ENCODE measurements at regions not wholly inside any gene's neighbourhood (a gene's known extent, or its start where the extent isn't known, plus 50 kb on each side); places are given as distances from the start of the nearest gene placed in this dataset.
"Not testable (repeated sequence)": the region's sequence is repeated elsewhere in the genome, so short reads cannot be mapped to it uniquely, and the experiment has no call there.

DNA sequence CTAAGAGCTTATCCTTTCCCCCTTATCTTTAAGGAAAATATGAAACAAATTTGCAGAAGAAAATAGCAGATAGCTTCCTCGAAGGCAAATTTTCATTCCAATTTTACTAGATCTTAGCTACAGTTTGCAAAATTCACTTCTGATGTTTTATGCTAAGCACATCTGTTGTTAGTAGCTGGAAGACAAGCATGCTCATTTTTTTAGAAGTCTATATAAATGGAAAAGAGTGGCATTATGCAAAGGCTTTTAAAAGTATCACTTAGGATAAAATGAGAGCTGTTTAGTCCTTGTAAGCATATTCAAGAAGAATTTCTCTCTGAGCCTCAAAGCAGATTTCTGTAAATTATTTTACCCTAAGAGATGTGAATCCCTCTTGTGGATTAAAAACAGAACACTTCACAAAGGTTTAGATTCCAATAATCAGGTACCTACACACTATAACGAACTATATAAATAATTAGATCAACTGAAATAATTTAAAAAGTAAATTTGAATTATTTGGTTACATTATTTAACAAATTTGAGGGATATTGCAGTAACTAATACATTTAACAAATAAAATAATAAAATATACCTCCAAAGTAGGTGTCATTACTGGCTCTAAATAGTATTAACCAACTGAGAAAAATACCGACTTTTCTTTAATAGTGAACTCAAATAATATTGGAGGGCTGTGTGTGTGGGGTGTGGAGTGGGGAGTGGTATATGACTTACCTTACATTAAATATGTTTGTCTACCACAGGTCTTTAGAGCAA, 307.1 kb downstream of the SEMA3D start:
- no peak for DNase-seq

DNA sequence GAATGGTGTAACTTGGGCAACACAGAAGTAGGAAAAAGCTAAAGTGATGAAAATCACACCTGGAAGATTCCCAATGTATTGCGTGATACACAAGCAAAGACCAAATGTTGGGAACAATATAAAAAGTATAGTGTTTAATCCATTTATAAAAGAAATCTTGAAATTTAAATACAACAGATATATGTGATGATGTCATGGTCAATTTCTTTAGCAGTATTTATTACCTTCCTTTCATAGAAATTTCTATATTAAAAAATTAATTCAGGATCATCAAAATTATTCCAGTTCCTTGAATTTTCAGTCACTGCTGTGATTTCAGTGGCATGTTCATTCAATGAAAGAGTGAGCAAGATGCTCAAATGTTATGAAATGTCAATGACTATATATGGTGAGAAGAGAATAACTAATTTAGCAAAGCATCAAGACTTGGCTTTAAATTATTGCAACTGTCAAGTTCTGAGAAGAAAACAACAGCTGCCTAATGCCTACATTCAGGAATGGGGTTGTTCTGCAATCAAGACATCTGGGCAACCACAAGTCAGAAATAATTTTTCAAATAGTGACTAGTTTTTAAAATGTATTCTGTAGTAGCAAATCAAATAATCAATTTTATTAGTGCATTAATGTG, 308.8 kb downstream of the SEMA3D start:
- DNase-seq = no peak

DNA sequence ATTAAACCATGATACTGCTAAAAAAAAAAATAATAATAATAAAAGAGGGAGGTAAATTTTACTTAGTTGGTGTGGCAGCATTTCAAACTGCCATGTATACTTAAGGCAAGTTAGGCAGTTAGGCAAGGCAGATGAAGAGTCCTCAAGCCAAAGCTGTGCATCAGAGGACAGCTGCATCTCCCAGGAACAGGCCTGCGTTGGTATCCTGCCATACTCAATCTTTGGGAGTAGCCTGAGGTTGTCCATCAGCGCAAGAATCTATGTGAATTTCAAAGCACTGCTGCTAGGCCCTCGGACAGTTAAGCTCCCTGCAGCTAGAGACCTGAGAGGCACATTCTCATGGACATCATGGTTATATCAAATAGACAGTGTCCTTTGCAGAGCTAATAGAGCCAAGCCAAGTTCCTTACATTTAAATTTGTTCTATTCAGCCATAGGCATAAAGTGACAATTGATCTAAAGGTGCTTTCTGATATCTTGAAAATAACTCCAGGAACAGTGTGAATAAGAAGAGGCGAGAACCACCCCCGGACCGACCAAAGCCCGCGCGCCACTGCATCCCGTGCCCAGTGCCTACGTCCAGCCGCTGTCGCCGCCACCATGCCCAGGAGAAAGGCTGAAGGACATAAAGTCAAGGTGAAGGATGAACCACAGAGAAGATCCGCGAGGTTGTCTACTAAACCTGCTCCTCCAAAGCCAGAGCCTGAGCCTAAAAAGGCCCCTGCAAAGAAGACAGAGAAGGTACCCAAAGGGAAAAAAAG, 310.6 kb downstream of the SEMA3D start:
- DNase-seq = no peak

DNA sequence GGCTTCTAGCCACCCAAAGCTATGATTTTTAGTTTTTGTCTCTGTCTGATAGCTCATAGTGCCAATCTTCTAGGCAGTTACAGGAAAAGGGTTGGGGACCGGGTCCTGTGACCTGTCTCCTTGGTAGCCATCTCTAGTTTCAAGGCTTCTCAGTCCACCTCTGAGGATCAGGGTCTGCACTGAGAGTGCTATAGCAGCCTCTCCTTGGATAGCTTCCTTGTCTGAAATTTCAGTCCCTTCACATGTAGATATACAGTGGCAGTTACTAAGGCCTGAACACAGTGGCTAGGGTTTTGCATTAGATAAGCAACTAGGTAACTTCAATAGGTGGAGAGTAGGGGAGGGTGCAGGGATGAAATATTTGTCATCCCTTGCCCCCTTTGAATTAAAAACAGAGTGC, 321.3 kb downstream of the SEMA3D start:
- DNase-seq = no peak

DNA sequence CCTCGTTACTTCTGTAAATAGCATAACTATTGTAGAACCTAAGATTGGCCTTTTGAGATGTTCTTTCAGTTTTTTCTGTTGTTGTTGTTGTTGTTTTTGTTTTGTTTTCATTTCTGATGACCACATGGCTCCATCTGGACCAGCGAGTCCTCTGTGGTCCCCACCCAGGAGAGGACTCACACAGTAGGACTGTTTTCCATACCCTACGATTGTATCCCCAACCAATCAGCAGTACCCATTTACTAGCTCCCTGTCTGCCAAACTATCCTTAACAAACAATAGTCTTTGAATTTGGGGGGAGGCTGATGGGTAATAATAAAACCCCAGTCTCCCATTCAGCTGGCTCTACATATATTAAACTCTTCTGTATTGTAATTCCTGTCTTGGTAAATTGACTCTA, 329.5 kb downstream of the SEMA3D start:
- DNase-seq = no peak

DNA sequence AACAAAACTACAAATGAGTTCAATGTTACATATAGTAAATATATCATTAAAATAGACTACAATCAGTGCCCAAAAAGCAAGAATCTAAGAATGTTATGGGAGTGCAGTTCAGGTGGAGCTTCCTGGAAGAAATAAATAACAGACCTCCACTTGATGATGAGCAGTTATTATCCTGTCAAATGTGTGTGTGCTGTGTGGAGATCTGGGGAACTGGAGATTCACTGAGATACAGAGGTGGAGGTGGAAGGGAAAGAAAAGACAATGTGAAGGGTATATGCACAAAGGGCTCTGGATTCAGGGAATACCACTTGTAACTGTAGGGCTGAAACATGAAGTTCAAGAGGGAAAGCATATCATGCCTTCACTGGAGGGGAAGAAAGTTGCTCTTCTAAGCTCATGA, 331.1 kb downstream of the SEMA3D start:
- no peak for DNase-seq

DNA sequence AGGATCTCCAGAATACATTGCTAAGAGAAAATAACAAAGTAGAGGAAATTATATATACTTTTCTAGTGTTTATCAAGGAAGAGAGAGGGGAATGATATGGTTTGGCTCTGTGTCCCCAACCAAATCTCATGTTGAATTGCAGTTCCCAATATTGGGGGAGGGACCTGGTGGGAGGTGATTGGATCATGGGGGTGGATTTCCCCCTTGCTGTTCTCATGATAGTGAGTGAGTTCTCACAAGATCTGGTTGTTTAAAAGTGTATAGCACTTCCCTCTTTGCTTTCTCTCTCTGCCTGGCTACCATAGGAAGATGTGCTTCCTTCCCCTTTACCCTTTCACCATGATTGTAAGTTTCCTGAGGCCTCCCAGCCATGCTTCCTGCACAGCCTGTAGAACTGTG, 337.9 kb downstream of the SEMA3D start:
- not testable (repeated sequence) for DNase-seq

DNA sequence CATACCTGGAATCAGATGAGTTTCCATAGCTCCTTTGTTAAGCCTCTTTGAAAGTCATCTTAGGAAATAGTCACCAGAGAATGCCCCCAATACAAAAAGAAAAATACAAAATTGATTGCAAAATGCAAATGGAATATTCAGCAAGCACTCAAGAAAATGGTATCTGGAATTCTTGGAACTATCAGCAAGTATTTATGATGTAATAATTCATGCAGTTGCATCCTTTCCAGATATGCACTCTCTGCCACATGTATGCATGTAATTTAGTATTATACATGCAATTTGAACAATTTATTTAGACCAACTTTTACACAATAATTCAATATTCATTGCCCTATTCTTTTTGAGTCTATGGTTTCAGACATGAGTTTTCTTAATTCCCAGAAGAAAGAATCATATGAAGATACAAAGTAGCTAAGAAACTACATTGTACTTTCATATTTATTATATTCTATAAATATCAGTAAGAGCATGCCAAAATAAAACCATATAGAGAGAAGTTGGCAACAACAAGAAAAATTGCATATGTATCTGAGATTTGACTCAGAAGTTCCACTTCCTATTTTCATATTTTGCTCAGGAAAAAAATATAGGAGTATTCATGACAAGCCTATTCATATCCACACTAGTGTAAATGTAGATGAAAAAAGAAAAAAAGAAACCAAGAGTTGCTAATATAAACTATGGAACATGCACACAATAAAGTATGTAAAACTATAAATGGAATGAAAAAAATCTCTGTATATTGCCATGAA, 338.5 kb downstream of the SEMA3D start:
- no peak for DNase-seq

DNA sequence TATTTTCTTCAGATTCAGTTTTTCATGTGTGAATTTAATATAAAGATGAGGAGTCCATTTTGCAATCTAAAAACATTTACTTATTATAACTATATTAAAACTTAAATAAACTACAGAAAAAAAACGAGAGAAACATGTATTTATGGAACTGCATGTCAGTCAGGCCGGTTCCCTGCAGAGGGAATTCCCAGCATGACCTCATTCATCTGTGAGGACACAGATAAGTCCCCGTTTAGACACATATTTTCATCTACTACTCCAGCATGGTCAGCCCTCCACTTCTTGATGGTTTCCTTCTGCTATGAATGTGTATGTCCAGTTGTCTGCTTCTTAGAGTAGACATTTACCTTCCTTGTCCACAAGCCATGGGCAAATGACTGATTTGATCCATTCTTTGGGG, 339.1 kb downstream of the SEMA3D start:
- DNase-seq = no peak

DNA sequence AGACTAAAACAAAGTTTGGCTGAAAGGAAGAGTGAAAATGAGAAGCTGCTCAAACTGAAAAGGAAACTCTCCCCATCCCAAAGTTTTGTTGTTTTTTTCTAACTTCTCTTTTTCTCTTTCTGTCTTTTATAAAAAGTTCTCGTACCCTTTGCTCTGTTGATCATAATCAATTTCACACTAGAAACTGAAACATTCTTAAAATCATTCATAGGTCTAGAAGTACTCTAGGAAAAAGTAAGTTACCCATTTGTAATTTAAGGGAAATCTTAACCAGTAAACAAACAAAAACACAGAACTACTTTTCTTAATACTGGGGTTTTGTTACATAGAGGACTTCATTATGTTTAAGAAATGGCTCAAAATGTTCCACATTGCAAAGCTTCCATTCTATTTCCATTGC, 339.8 kb downstream of the SEMA3D start:
- DNase-seq = no peak

DNA sequence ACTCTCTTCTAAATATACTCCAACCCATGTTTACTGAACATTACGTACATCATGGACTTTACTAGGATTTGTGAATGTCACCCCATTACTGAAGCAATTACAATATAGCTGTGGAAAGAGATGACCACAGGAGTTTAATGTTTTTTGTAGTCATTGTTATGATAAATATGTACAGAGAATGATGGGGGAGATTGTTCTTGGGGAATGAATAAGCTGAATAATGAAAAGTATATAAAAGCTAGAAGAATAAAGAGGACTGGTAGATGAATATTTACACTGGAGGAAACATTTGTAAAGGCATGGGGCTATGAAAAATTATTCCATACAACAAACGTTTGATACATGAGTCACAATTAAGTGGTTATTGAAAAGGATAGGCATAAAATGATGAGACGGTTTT, 340.9 kb downstream of the SEMA3D start:
- DNase-seq = no peak

DNA sequence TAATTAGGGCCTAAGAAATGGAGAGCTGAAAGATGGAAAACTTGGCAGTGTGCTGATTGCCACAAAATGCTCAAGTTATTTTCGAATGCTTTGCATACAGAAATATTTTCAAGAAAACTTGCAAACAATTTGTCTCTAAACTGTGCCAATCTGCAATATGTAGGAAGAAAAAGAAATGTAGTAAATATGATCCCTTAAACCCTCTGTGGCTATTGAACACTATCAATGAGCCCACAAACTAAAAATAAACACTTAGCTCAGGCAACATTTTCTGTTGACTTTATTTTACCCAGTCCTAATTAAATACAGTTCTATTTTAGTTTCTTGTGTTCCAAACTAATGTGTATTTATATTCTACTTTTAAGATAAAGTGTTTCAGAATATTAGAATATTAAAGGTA, 342.1 kb downstream of the SEMA3D start:
- DNase-seq = no peak

DNA sequence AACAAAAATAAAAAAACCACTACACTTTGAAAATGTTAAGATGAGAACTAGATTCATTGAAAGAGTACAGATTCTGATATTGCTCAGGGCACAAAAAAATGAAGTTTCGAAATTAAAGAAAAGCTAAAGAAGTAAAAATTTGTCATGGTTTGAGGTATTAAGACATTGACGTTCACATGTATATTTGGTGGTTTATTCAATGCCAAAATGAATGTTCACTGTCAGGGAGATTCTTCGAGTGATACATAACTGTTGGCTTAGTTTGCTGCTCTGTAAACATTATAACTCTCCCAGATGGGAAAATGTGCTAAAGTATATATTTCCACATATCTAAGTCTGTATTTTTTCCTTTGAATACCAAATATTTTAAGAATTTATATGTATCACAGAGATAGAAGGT, 345.0 kb downstream of the SEMA3D start:
- no peak for DNase-seq

DNA sequence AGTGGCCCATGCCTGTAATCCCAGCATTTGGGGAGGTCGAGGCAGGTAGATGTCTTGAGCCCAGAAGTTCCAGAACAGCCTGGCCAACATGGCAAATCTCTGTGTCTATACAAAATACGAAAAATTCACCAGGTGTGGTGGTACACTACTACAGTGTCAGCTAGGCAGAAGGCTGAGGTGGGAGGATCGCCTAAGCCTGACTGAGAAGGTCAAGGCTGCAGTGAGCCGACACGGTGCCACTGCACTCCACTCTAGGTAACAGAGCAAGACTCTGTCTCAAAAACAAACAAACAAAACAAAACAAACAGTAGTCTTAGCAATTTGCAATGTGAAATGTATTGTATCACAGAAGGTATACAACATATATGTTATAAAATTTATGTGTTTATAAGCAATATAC, 348.0 kb downstream of the SEMA3D start:
- no peak for DNase-seq

DNA sequence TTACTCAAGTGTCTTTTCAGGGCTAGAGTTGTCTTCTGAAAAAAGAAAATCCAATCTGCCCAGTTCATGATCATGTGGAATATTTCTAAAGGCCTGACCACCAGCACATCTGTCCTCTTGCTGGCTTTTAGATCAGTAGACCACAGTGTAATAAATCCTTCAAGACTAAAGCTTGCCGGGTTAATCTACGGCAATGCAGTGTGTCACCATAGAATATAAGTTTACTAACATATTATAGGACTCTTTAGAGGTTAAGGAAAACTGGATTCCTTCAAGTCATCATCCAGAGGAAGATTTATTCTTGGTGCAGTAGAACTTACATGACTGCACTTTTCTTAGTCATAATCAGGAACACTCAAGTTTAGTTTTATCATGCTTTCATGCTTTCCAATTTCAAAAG, 349.5 kb downstream of the SEMA3D start:
- no peak for DNase-seq

DNA sequence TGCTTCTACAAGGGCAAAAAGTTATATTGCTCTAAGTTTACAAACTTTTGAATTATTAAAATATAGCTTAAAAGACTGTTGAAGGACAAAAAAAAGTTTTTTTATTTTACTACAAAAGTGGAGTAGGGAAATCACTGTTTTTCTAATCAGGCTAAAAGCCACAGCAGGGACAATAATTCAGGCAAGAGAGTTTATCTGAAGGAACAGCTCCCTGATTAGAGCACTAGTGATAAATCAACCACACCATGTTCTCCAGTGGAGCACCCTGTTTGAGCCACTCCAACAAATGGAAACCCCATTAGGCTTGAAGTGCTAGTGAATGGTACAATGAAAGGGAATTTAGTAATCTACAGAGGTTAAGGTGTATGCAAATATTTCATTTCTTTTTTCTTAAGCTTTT, 357.1 kb downstream of the SEMA3D start:
- DNase-seq = no peak

DNA sequence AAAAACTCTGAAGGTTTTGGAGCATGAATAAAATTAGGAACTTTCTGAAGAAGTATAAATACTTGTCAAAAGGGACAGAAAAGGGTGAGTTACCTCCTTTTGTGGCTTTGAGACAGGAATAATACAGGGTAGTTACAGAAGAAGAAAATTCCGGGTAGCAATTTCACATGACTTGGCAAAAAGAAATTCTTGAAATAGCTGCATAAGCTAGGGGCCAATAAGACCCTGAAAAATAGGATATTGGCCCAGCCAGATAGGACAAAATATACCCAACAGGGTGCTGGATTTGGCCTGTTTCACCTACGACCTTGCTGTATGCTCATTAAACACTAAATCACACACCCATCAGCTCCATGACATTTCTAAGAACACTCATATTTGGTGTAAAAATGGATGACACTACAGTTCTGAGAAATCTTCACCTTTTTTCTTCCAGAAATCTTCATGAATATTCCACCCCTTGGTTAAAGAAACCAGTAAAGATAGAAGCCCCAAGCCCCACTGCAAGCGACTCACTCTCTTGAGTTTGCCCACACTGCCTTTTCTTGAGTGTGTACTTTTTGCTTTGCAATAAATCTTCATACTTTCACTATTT, 362.7 kb downstream of the SEMA3D start:
- no peak for DNase-seq

DNA sequence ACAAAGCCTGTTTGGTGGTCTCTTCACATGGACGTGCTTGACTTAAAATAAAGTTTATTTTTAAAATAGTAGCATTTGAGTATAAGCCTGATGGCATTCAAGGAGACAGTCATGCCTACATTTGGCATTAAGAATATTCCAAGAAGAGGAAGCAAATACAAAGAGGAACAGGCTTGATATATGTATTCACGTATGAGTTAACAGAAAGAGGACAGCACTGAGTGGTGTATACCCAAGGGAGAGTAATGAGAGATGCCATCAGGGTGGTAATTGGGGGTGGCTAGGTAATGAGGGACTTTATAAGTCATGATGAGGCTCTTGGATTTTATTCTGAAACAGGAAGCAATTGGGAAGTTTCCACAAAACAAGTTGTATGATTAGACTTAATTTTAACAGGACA, 363.3 kb downstream of the SEMA3D start:
- no peak for DNase-seq

DNA sequence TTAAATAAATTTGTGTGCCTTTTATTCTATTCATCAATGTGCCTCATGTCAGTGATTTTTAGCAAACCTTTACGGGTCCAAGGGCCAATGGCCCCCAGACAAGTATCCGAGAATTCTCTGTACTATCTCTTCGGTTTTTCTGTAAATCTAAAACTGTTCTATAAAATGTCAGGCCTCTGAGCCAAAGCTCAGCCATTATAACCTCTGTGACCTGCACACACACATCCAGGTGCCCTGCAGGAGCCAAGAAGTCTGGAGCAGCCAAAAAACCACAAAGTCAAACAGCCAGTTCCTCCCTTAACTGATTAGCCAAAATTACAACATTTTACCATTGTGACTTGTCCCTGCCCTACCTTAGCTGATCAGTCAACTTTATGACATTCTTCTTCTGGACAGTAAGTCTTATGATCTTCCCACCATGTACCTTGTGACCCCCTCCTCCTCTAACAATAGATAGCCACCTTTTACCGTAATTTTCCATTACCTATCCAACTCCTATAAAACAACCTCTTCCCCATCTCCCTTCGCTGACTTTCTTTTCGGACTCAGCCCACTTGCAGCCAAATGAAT, 363.8 kb downstream of the SEMA3D start:
- DNase-seq = no peak

DNA sequence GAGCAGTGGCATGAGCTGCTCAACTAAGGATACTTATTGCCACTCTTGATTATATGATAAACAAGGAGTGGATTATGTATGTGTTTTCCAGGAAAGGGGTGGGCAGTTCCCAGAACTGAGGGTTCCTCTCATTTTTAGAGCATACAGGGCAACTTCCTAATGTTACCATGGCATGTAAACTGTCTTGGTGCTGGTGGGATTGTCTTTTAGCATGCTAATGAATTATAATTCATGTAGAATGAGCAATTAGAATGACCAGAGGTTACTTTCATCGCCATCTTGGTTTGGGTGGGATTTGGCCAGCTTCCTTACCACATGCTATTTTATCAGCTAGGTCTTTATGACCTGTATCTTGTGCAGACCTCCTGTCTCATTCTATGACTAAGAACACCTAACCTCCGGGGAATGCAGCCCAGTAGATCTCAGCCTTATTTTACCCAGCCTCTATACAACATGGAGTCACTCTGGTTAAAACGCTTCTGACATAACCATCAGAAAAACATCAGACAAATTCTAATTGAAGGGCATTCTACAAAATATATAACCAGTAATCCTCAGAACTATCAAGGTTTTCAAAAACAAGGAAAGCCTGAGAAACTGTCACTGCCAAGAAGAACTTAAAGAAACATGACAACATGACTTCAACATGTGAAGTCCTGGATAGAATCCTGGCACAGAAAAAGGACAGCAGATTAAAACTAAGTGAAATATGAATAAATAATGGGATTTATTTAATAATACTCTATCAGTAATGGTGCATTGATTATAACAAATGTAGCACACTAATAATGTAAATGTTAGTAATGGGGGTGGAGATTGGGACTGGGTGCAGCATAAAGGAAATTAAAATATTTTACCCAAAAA, 365.0 kb downstream of the SEMA3D start:
- no peak for DNase-seq

DNA sequence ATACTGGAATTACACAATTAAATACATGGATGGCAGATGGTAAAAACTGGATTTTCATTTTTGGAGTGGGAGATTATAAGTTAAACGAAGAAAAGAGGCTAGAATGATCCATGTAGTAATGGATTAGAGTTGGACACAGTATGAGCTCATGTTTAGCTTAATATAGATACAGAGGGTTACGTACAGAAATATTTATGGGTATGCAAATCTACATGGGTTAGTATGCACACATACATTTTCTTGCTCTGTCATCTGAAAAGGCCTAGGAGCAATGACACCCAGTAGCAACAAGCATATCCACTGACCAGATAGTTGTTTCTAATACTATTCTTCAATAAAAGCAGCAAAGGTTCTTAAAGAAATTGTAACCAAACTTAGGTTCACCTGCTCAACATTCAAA, 366.4 kb downstream of the SEMA3D start:
- no peak for DNase-seq

DNA sequence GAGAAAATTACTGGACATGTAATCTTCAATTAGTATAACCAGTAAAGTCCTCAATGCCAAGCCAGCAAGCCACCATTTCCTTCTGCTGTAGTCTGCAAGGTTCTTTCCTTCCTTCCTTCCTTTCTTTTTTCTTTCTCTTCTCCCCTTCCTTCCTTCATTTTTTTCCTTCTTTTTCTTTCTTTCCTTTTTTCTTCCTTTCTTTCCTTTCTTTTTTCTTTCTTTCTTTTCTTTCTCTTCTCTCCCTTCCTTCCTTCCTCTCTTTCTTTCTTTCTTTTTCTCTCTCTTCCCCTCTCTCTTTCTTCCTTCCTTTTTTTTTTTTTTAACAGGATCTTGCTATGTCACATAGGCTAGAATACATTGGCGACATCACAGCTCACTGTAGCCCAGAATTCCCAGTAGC, 369.8 kb downstream of the SEMA3D start:
- no peak for DNase-seq

All from SHP77 treated with DMSO at 0.1 percent for 48 hours (cell line).